ENCODE measurements at regions not wholly inside any gene's neighbourhood (a gene's known extent, or its start where the extent isn't known, plus 50 kb on each side); places are given as distances from the start of the nearest gene placed in this dataset.

DNA sequence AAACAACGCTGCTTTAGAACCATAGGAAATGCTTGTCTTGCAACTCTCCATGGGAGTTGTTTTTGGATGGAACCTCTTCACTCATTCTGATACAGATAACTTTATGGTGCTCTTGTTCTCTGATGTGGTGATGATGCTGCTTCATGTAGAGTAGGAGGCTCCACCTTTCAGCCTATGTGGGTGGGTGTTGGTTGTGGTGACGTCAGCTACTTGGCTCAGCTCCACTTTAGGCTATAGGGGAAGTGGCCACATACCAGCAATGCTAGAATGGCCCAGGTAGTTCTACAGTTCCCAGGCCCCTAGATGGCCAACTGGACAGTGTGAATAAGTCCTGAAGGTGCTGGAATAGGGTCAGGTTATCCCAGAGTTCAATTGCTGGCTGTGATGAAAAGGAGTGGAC is 192.1 kb downstream of the TBX22 start:
- Histone ChIP-seq H3K4me1 (ENCODE audit: insufficient read depth, low read length, severe bottlenecking) (no peaks in the 10 kb centered on the region), H3K4me2 (ENCODE audit: low read length) (no peak overlapping the region), H3K79me2 (ENCODE audit: insufficient read depth, low read length) (no peaks in the 10 kb centered on the region), H3K9me2 (ENCODE audit: low read depth, low read length) (no peaks in the 10 kb centered on the region), H3F3A (ENCODE audit: insufficient read depth, low read length) (no peaks in the 10 kb centered on the region), H3K36me3 (ENCODE audit: insufficient read depth, low read length) (no peaks in the 10 kb centered on the region), H3K27ac (ENCODE audit: low read depth, low read length, poor library complexity, severe bottlenecking) (no peak overlapping the region), H3K27me3 (ENCODE audit: insufficient read depth, low read length) (no peaks in the 10 kb centered on the region), H3K9ac (ENCODE audit: low read length) (no peak overlapping the region), H2AFZ (ENCODE audit: low read length) (no peak overlapping the region), H4K20me1 (ENCODE audit: insufficient read depth, low read length) (no peaks in the 10 kb centered on the region), H3K4me3 (ENCODE audit: low read depth, low read length, poor library complexity, severe bottlenecking) (no peak overlapping the region), H3K9me3 (ENCODE audit: low read length) (no peaks in the 10 kb centered on the region)
- TF ChIP-seq CTCF (IDR thresholded peaks at IDR 0.05; ENCODE audit: low read length) (no peak), EZH2 (IDR thresholded peaks at IDR 0.05; ENCODE audit: borderline replicate concordance, low read length) (no peak)

GRCh38 chrX:80207327-80207726 is 192.8 kb downstream of the TBX22 start:
- no peak overlapping the region for H3K27ac ChIP-seq (ENCODE audit: low read depth, low read length, poor library complexity, severe bottlenecking)
- H3K9me3 ChIP-seq (ENCODE audit: low read length) = no peaks in the 10 kb centered on the region
- no peaks in the 10 kb centered on the region for H3K27me3 ChIP-seq (ENCODE audit: insufficient read depth, low read length)
- no peak overlapping the region for H3K4me3 ChIP-seq (ENCODE audit: low read depth, low read length, poor library complexity, severe bottlenecking)
- H3K9ac ChIP-seq (ENCODE audit: low read length) = no peak overlapping the region
- no peaks in the 10 kb centered on the region for H3K4me1 ChIP-seq (ENCODE audit: insufficient read depth, low read length, severe bottlenecking)
- no peaks in the 10 kb centered on the region for H3K79me2 ChIP-seq (ENCODE audit: insufficient read depth, low read length)
- no peaks in the 10 kb centered on the region for H3K36me3 ChIP-seq (ENCODE audit: insufficient read depth, low read length)
- no peaks in the 10 kb centered on the region for H4K20me1 ChIP-seq (ENCODE audit: insufficient read depth, low read length)
- no peak overlapping the region for H3K4me2 ChIP-seq (ENCODE audit: low read length)
- no peak for TF ChIP-seq EZH2 (IDR thresholded peaks at IDR 0.05; ENCODE audit: borderline replicate concordance, low read length)
- no peak for TF ChIP-seq CTCF (IDR thresholded peaks at IDR 0.05; ENCODE audit: low read length)
- H3K9me2 ChIP-seq (ENCODE audit: low read depth, low read length) = no peaks in the 10 kb centered on the region
- no peaks in the 10 kb centered on the region for H3F3A ChIP-seq (ENCODE audit: insufficient read depth, low read length)
- no peak overlapping the region for H2AFZ ChIP-seq (ENCODE audit: low read length)

GRCh38 chrX:80216086-80216485 is 201.5 kb downstream of the TBX22 start:
- Histone ChIP-seq H3K27me3 (ENCODE audit: insufficient read depth, low read length) (no peaks in the 10 kb centered on the region), H3K9ac (ENCODE audit: low read length) (no peak overlapping the region), H3F3A (ENCODE audit: insufficient read depth, low read length) (no peaks in the 10 kb centered on the region), H3K9me2 (ENCODE audit: low read depth, low read length) (no peaks in the 10 kb centered on the region), H3K27ac (ENCODE audit: low read depth, low read length, poor library complexity, severe bottlenecking) (no peak overlapping the region), H3K4me3 (ENCODE audit: low read depth, low read length, poor library complexity, severe bottlenecking) (no peak overlapping the region), H4K20me1 (ENCODE audit: insufficient read depth, low read length) (no peaks in the 10 kb centered on the region), H2AFZ (ENCODE audit: low read length) (no peak overlapping the region), H3K4me2 (ENCODE audit: low read length) (no peak overlapping the region), H3K36me3 (ENCODE audit: insufficient read depth, low read length) (no peaks in the 10 kb centered on the region), H3K4me1 (ENCODE audit: insufficient read depth, low read length, severe bottlenecking) (no peaks in the 10 kb centered on the region), H3K9me3 (ENCODE audit: low read length) (no peaks in the 10 kb centered on the region), H3K79me2 (ENCODE audit: insufficient read depth, low read length) (no peaks in the 10 kb centered on the region)
- TF ChIP-seq EZH2 (IDR thresholded peaks at IDR 0.05; ENCODE audit: borderline replicate concordance, low read length) = no peak

- Histone ChIP-seq H3K27ac (ENCODE audit: low read depth, low read length, poor library complexity, severe bottlenecking) (no peak overlapping the region), H3K4me3 (ENCODE audit: low read depth, low read length, poor library complexity, severe bottlenecking) (no peak overlapping the region), H3K79me2 (ENCODE audit: insufficient read depth, low read length) (no peaks in the 10 kb centered on the region), H3K36me3 (ENCODE audit: insufficient read depth, low read length) (no peaks in the 10 kb centered on the region), H2AFZ (ENCODE audit: low read length) (no peak overlapping the region), H3K9me2 (ENCODE audit: low read depth, low read length) (no peaks in the 10 kb centered on the region), H3K9ac (ENCODE audit: low read length) (no peak overlapping the region), H3K9me3 (ENCODE audit: low read length) (no peaks in the 10 kb centered on the region), H4K20me1 (ENCODE audit: insufficient read depth, low read length) (no peaks in the 10 kb centered on the region), H3K4me1 (ENCODE audit: insufficient read depth, low read length, severe bottlenecking) (no peaks in the 10 kb centered on the region), H3K4me2 (ENCODE audit: low read length) (no peak overlapping the region), H3F3A (ENCODE audit: insufficient read depth, low read length) (no peaks in the 10 kb centered on the region), H3K27me3 (ENCODE audit: insufficient read depth, low read length) (no peaks in the 10 kb centered on the region)
- TF ChIP-seq EZH2 (IDR thresholded peaks at IDR 0.05; ENCODE audit: borderline replicate concordance, low read length) (no peak), CTCF (IDR thresholded peaks at IDR 0.05; ENCODE audit: low read length) (peak; percentile 15; the same call in 1 of the 2 replicates)
Observed at GRCh38 chrX:80223982-80224579, 196.2 kb upstream of the TENT5D start.
